Activated CD4-positive, alpha-beta memory T cell treated with anti-CD3 and anti-CD28 coated beads for 36 hours (primary cell): ENCODE measurements at regions not wholly inside any gene's neighbourhood (a gene's known extent, or its start where the extent isn't known, plus 50 kb on each side); places are given as distances from the start of the nearest gene placed in this dataset.

Source experiments
- CTCF ChIA-PET: fragments of 350-600 bp; sonication (Branson Sonifier 250); formaldehyde crosslinking; loops from one replicate; lab custom pipeline; 2021; ENCODE audit warnings: antibody characterized with exemption, inconsistent platforms; lab: Charles Lee
- POLR2A ChIA-PET: fragments of 350-600 bp; sonication (Branson Sonifier 250); formaldehyde crosslinking; loops from one replicate; lab custom pipeline; 2021; ENCODE audit warnings: antibody characterized with exemption; lab: Charles Lee
- DNase-seq: peaks from one replicate; pipeline ENCODE4 v3.0.0-alpha.2; 2020
- H3K27ac Mint-ChIP-seq: one replicate; pipeline ENCODE4 v1.8.0; 2021; ENCODE audit warnings: mixed read lengths
- H3K27me3 Mint-ChIP-seq: one replicate; pipeline ENCODE4 v1.8.0; 2021; ENCODE audit warnings: mixed read lengths
- H3K36me3 Mint-ChIP-seq: one replicate; pipeline ENCODE4 v1.8.0; 2021; ENCODE audit warnings: mixed read lengths
- H3K4me1 Mint-ChIP-seq: one replicate; pipeline ENCODE4 v1.8.0; 2021; ENCODE audit warnings: low read depth, mixed read lengths
- H3K4me3 Mint-ChIP-seq: one replicate; pipeline ENCODE4 v1.8.0; 2021; ENCODE audit warnings: mild to moderate bottlenecking, mixed read lengths
- H3K9me3 Mint-ChIP-seq: one replicate; pipeline ENCODE4 v1.8.0; 2021; ENCODE audit warnings: mixed read lengths
- intact Hi-C: fragments of 100-400 bp; cut with micrococcal nuclease; formaldehyde crosslinking; loops from one replicate; pipeline ENCODE4 v1.15.1; 2023

DNA sequence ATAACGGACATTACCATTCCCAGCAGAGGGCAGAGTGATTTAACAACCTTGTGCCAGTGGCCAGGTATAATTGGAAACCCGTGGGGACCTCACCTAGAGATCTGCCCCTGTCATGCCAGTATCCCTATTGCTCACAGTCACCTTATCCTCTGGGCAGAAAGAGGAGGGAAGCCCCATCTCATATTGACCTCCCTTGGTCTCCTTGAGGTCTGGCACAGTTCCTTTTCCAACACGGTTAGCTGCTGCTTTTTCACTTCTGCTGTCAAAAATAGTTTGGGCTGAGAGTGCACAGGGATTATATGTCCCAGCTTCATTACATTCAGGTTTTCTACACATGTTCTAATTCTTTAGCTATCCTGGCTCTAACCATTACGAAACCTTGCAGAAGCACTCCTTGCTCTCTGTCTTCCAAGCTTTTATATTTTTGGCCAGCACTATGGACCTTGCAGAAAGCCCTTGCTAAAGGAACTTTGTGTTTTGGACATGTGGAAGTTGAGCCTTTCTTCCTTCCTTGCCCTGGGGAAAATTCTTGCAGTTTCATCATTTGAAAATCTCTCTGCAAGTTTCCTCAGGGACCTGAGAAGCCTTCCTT, 111.7 kb upstream of the MIS18BP1 start:
- POLR2A ChIA-PET, result no interaction called here
- DNase-seq, result no peak
- H3K27me3 Mint-ChIP-seq, result no peaks in the 10 kb centered on the region
- intact Hi-C loops, result no loop called here
- no peak overlapping the region for H3K4me3 Mint-ChIP-seq
- CTCF ChIA-PET, result no interaction called here
- no peak overlapping the region for H3K27ac Mint-ChIP-seq
- H3K36me3 Mint-ChIP-seq, result no peaks in the 10 kb centered on the region
- H3K9me3 Mint-ChIP-seq, result no peaks in the 10 kb centered on the region
- no peaks in the 10 kb centered on the region for H3K4me1 Mint-ChIP-seq

DNA sequence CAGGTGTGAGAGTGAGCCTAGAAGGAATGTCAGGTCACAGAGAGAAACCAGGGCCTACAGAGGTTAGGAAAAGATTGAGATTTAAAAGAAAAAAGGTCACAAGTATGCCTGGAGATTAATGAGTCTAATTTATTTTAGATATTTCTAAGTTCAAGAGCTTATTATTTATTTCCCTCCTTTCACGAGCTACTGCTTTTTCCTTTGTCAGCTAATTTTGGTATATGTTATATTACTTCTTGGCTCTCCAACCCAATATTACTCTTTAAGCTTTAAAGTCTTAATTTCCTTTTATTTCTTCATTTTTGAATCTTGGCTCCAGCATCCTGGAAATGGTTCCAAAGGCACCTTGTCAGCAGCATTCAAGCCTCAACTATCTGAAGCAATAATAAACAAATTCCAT, 109.5 kb upstream of the MIS18BP1 start:
- H3K27ac Mint-ChIP-seq, result no peak overlapping the region
- ChIA-PET CTCF (no interaction called here), POLR2A (interaction anchor here (0.8 kb wide), 1 partner anchor 13 kb away, joined by 3 read pairs; no protein-coding TSS in a partner anchor)
- intact Hi-C loops, result no loop called here
- H3K27me3 Mint-ChIP-seq, result no peaks in the 10 kb centered on the region
- H3K4me3 Mint-ChIP-seq, result no peak overlapping the region
- no peaks in the 10 kb centered on the region for H3K9me3 Mint-ChIP-seq
- H3K4me1 Mint-ChIP-seq, result no peaks in the 10 kb centered on the region
- DNase-seq, result no peak
- no peaks in the 10 kb centered on the region for H3K36me3 Mint-ChIP-seq

DNA sequence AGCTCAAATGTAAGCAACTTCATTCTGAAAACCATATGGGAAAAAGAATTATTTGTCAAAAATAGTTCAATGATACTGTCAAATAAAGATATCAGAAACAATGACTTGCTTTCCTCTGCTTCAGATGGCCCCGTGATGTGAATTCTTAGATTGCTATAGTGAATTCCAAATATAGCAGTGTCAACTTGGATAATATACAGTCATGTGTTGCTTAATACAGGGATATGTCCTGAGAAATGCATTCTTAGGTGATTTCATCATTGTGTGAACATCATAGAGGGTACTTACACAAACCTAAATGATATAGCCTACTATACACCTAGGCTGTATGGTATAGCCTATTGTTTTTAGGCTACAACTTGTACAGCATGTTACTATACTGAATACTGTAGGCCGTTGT, 108.7 kb upstream of the MIS18BP1 start:
- no peaks in the 10 kb centered on the region for H3K4me1 Mint-ChIP-seq
- no peaks in the 10 kb centered on the region for H3K27me3 Mint-ChIP-seq
- H3K36me3 Mint-ChIP-seq, result no peaks in the 10 kb centered on the region
- intact Hi-C loops, result no loop called here
- H3K27ac Mint-ChIP-seq, result no peak overlapping the region
- CTCF ChIA-PET, result no interaction called here
- no peak for DNase-seq
- POLR2A ChIA-PET, result no interaction called here
- H3K9me3 Mint-ChIP-seq, result no peaks in the 10 kb centered on the region
- H3K4me3 Mint-ChIP-seq, result no peak overlapping the region

DNA sequence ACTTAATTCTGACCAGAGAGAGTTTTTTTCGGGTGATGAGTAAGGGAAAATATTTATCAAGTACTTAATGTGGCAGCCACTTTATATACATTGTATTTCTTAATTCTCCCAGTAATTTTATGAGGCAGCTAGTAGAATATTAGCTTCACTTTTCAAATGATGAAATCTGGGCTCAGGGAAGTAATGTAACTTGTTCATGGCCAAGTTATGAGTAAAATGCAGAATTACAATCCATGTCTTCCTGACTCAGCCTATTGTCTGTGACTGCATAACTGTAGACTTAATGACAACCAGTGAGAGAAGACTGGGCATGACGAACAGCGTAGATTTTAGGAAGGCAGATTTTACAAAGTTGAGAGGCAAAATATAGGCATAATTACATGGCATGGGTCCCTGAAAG, 106.7 kb upstream of the MIS18BP1 start:
- H3K4me1 Mint-ChIP-seq, result no peaks in the 10 kb centered on the region
- no peak overlapping the region for H3K27ac Mint-ChIP-seq
- ChIA-PET CTCF (no interaction called here), POLR2A (no interaction called here)
- H3K4me3 Mint-ChIP-seq, result no peak overlapping the region
- no peaks in the 10 kb centered on the region for H3K36me3 Mint-ChIP-seq
- peaks cover 2% of the 10 kb centered on the region for H3K27me3 Mint-ChIP-seq
- intact Hi-C loops, result no loop called here
- H3K9me3 Mint-ChIP-seq, result no peaks in the 10 kb centered on the region
- DNase-seq, result no peak

DNA sequence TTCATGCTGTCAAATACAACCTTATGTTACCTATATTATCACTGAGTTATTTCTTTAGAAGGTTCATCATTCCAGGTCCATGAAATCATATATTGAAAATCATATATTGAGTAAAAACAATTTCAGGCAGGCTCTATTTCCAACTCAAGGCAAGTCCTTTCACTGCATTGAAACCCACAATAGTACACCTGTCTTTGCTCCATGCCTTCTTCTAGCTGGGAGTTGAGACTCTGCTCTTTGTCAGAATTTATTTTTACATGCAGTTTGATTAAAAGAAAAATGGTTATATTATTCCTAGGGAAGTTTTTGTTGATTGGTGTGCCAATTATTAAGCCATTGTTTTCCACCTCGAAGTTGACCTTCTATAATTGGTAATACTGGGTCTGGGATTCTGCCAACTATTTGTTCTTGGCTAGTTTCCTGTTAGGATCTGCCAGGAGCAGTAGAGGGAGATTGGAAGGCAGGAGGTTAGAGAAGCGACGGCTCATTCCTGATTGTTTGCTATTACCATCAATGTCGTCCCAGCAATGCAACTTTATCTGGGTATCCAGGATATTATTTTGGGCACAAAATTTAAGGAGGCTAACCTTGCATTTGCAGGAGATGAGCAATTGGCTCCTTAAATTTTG, 79.5 kb upstream of the MIS18BP1 start:
- H3K27ac Mint-ChIP-seq, result no peak overlapping the region
- ChIA-PET POLR2A (no interaction called here), CTCF (no interaction called here)
- no peak for DNase-seq
- peaks cover 20% of the 10 kb centered on the region for H3K9me3 Mint-ChIP-seq
- no peaks in the 10 kb centered on the region for H3K4me1 Mint-ChIP-seq
- H3K27me3 Mint-ChIP-seq, result no peaks in the 10 kb centered on the region
- H3K36me3 Mint-ChIP-seq, result no peaks in the 10 kb centered on the region
- intact Hi-C loops, result no loop called here
- no peak overlapping the region for H3K4me3 Mint-ChIP-seq

DNA sequence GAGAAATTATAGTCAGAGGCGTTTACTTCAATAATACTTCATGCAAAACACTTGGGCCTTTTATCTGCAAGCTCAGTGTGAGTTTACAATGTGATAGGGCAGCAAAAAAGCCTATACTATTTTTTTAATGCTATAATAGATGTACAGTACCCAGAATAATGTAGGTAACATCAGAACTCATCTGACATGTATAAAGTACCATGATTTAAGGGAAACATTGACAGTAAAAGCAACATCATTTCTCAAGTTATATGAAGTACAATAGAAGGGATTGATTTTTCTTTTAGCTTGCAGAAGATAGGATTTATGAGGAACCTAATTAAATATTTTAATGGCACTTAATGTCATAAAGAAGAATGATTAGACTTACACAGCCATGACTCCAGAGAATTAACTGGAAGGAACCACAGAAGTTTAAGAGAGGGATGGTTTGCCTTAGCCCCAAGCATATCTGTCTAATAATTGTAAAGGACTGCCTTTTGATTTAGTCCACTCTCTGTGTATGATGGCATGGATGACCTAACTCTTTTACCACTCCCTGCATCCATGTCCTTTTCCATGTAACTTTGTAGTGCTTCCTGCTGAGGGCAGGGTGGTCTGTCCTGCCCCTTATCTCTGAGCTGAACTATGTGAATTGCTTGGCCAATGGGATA, 55.9 kb upstream of the MIS18BP1 start:
- no peak overlapping the region for H3K4me3 Mint-ChIP-seq
- peaks cover 10% of the 10 kb centered on the region for H3K9me3 Mint-ChIP-seq
- intact Hi-C loops, result no loop called here
- H3K4me1 Mint-ChIP-seq, result no peaks in the 10 kb centered on the region
- ChIA-PET CTCF (no interaction called here), POLR2A (no interaction called here)
- peaks cover 3% of the 10 kb centered on the region for H3K27me3 Mint-ChIP-seq
- no peak overlapping the region for H3K27ac Mint-ChIP-seq
- peaks cover 2% of the 10 kb centered on the region for H3K36me3 Mint-ChIP-seq
- DNase-seq, result no peak
